ENCODE measurements at regions not wholly inside any gene's neighbourhood (a gene's known extent, or its start where the extent isn't known, plus 50 kb on each side); places are given as distances from the start of the nearest gene placed in this dataset.

GRCh38 chr18:68459968-68460367, 254.9 kb downstream of the TMX3 start:
- H3K4me3 ChIP-seq = no peak overlapping the region
- H3K27me3 ChIP-seq = no peaks in the 10 kb centered on the region
- 83 to 94% methylated on average over 12 of the region's 12 CpGs for WGBS, 2 donors
- H3K9me3 ChIP-seq = no peaks in the 10 kb centered on the region
- TF ChIP-seq EP300 (IDR thresholded peaks at IDR 0.05) (no peak), POLR2AphosphoS5 (IDR thresholded peaks at IDR 0.05) (no peak), POLR2A (IDR thresholded peaks at IDR 0.05) (no peak), CTCF (IDR thresholded peaks at IDR 0.05) (no peak)
- ATAC-seq (ENCODE audit: low FRiP score in 2 of 2) (no peak), DNase-seq (peak in 1 of 2 donors; percentile 40)
- H3K36me3 ChIP-seq = no peaks in the 10 kb centered on the region
- H3K27ac ChIP-seq = no peak overlapping the region
- no peaks in the 10 kb centered on the region for H3K4me1 ChIP-seq

- Histone ChIP-seq H3K4me1 (no peaks in the 10 kb centered on the region), H3K4me3 (no peak overlapping the region), H3K27ac (no peak overlapping the region), H3K27me3 (no peaks in the 10 kb centered on the region), H3K36me3 (no peaks in the 10 kb centered on the region), H3K9me3 (no peaks in the 10 kb centered on the region)
- no peak for TF ChIP-seq EP300 (IDR thresholded peaks at IDR 0.05)
- no peak for TF ChIP-seq POLR2A (IDR thresholded peaks at IDR 0.05)
- no peak for TF ChIP-seq POLR2AphosphoS5 (IDR thresholded peaks at IDR 0.05)
- no peak for TF ChIP-seq CTCF (IDR thresholded peaks at IDR 0.05)
- DNase-seq = no peak
- 52 to 71% methylated on average over 4 of the region's 4 CpGs for WGBS, 2 donors
- no peak for ATAC-seq (ENCODE audit: low FRiP score in 2 of 2)
These were observed 257.9 kb downstream of the TMX3 start for GRCh38 chr18:68456985-68457384.

GRCh38 chr18:68455229-68455603, 259.7 kb downstream of the TMX3 start:
- no peaks in the 10 kb centered on the region for H3K9me3 ChIP-seq
- H3K4me3 ChIP-seq = no peak overlapping the region
- H3K36me3 ChIP-seq = no peaks in the 10 kb centered on the region
- H3K27me3 ChIP-seq = no peaks in the 10 kb centered on the region
- ATAC-seq (ENCODE audit: low FRiP score in 2 of 2) = no peak
- no peak overlapping the region for H3K27ac ChIP-seq
- no peak for TF ChIP-seq EP300 (IDR thresholded peaks at IDR 0.05)
- TF ChIP-seq POLR2A (IDR thresholded peaks at IDR 0.05) = no peak
- TF ChIP-seq POLR2AphosphoS5 (IDR thresholded peaks at IDR 0.05) = no peak
- TF ChIP-seq CTCF (IDR thresholded peaks at IDR 0.05) = no peak
- no peak for DNase-seq
- no peaks in the 10 kb centered on the region for H3K4me1 ChIP-seq

- Histone ChIP-seq H3K36me3 (no peaks in the 10 kb centered on the region), H3K4me3 (no peak overlapping the region), H3K4me1 (no peaks in the 10 kb centered on the region), H3K27ac (no peak overlapping the region), H3K9me3 (no peaks in the 10 kb centered on the region), H3K27me3 (no peaks in the 10 kb centered on the region)
- TF ChIP-seq CTCF (IDR thresholded peaks at IDR 0.05) = no peak
- TF ChIP-seq POLR2AphosphoS5 (IDR thresholded peaks at IDR 0.05) = no peak
- no peak for TF ChIP-seq POLR2A (IDR thresholded peaks at IDR 0.05)
- no peak for TF ChIP-seq EP300 (IDR thresholded peaks at IDR 0.05)
- 52 to 54% methylated on average over 3 of the region's 3 CpGs for WGBS, 2 donors
- ATAC-seq (ENCODE audit: low FRiP score in 2 of 2) (no peak), DNase-seq (no peak)
These were observed 260.2 kb downstream of the TMX3 start for GRCh38 chr18:68454511-68455228.

GRCh38 chr18:68449292-68449691, 265.6 kb downstream of the TMX3 start:
- Histone ChIP-seq H3K4me3 (no peak overlapping the region), H3K27me3 (no peaks in the 10 kb centered on the region), H3K9me3 (no peaks in the 10 kb centered on the region), H3K27ac (no peak overlapping the region), H3K36me3 (no peaks in the 10 kb centered on the region), H3K4me1 (no peaks in the 10 kb centered on the region)
- peak in 1 of 2 donors; percentile 22 for ATAC-seq (ENCODE audit: low FRiP score in 2 of 2)
- TF ChIP-seq CTCF (IDR thresholded peaks at IDR 0.05) (no peak), EP300 (IDR thresholded peaks at IDR 0.05) (no peak), POLR2A (IDR thresholded peaks at IDR 0.05) (no peak), POLR2AphosphoS5 (IDR thresholded peaks at IDR 0.05) (no peak)
- no peak for DNase-seq
- WGBS, 2 donors = 73 to 74% methylated on average over 2 of the region's 2 CpGs

All from upper lobe of left lung (tissue), 6 donors.